K562 (cell line): ENCODE measurements at regions not wholly inside any gene's neighbourhood (a gene's known extent, or its start where the extent isn't known, plus 50 kb on each side); places are given as distances from the start of the nearest gene placed in this dataset.

ENCODE experiments used
- ATAC-seq: fragments of 200-7000 bp; cut with Tn5 transposase; 3 replicates; pipeline ENCODE4 v1.9.1; 2020; ENCODE audit warnings: moderate library complexity
- BruUV-seq: library from RNA; stranded (reverse); fragments of 400-500 nt; replicated peaks from 2 replicates; lab custom pipeline; 2021; lab: Mats Ljungman, UMichigan
- CTCF ChIA-PET: fragments of 300-600 bp; formaldehyde crosslinking; extraction: SDS; loops from one replicate; lab custom pipeline; 2021; ENCODE audit warnings: low intra/inter-chr PET ratio; lab: Yijun Ruan, JAX
- POLR2A ChIA-PET: fragments of 300-600, 350-650 bp; sonication (Branson Sonifier 250); formaldehyde crosslinking; extraction: SDS; loops from one replicate; lab custom pipeline; 2021; ENCODE audit warnings: antibody characterized with exemption, inconsistent platforms; lab: Yijun Ruan, JAX
- DNase-seq, 4 experiments: peaks; one replicate each; pipeline versions ENCODE4 v3.0.0 to v3.0.0-alpha.2; 2011 to 2018; ENCODE audit warnings: low spot score in 3 of 4, mixed read lengths in 3 of 4; ENCODE audit errors: extremely low read depth in 1 of 4
- FAIRE-seq: peaks from 2 replicates; lab custom pipeline; 2011; peaks lifted over from hg19 to GRCh38; lab: Jason Lieb, UNC
- H2AFZ ChIP-seq: 2 replicates; pipeline ENCODE4 v1.6.0; 2011; ENCODE audit warnings: low read depth, low read length, control low read depth, inconsistent platforms
- H3K27ac ChIP-seq: fragments of 200-600 bp; 3 replicates; pipeline ENCODE4 v1.8.0; 2011; ENCODE audit warnings: low read depth, mild to moderate bottlenecking, control low read depth, inconsistent platforms, low read length, moderate library complexity, mixed read lengths; ENCODE audit errors: extremely low read depth
- H3K27me3 ChIP-seq, 2 experiments: fragments of 300-600 bp in 1 of 2; 2 replicates in 1 of 2; 3 replicates in 1 of 2; pipeline versions ENCODE4 v1.6.0 to v1.8.0; 2011; ENCODE audit warnings: inconsistent platforms in 2 of 2, low read length in 2 of 2, mild to moderate bottlenecking in 1 of 2, mixed read lengths in 1 of 2, moderate library complexity in 1 of 2; ENCODE audit not compliant: control insufficient read depth in 2 of 2, insufficient read depth in 2 of 2
- H3K36me3 ChIP-seq: fragments of 300-600 bp; 3 replicates; pipeline ENCODE4 v1.8.0; 2011; ENCODE audit warnings: mild to moderate bottlenecking, low read length, inconsistent platforms; ENCODE audit not compliant: control insufficient read depth, insufficient read depth
- H3K4me1 ChIP-seq, 2 experiments: fragments of 200-600 bp in 1 of 2; replicated peaks in 1 of 2; 2 replicates in 1 of 2; 3 replicates in 1 of 2; pipeline versions ENCODE4 v1.5.1 to v1.8.0; 2011; ENCODE audit warnings: inconsistent platforms in 2 of 2, low read length in 2 of 2, mild to moderate bottlenecking in 1 of 2, mixed read lengths in 1 of 2, moderate library complexity in 1 of 2; ENCODE audit not compliant: control insufficient read depth in 2 of 2, insufficient read depth in 2 of 2
- H3K4me2 ChIP-seq: 2 replicates; pipeline ENCODE4 v1.6.1; 2011; ENCODE audit warnings: low read length, control low read depth, inconsistent platforms, mixed read lengths; ENCODE audit not compliant: insufficient read depth
- H3K4me3 ChIP-seq: fragments of 200-600 bp; sonication (generic), shearing (Covaris generic); 2 replicates; pipeline ENCODE4 v1.5.1; 2016; ENCODE audit warnings: control low read depth, inconsistent platforms
- H3K79me2 ChIP-seq: fragments of 200-600 bp; 3 replicates; pipeline ENCODE4 v1.8.0; 2011; ENCODE audit warnings: low read length, inconsistent platforms; ENCODE audit not compliant: control insufficient read depth, insufficient read depth
- H3K9ac ChIP-seq, 2 experiments: 2 replicates each; pipeline versions ENCODE4 v1.6.0 to v1.6.1; 2011; ENCODE audit warnings: low read depth in 2 of 2, low read length in 2 of 2, control low read depth in 1 of 2, inconsistent platforms in 1 of 2, mild to moderate bottlenecking in 1 of 2, mixed read lengths in 1 of 2; ENCODE audit not compliant: insufficient read depth in 1 of 2
- H3K9me1 ChIP-seq: one replicate; pipeline ENCODE4 v1.6.0; 2011; ENCODE audit warnings: inconsistent platforms, mild to moderate bottlenecking, low read length, moderate library complexity; ENCODE audit not compliant: control insufficient read depth, insufficient read depth
- H3K9me3 ChIP-seq: replicated peaks from 2 replicates; pipeline ENCODE4 v1.5.1; 2011; ENCODE audit warnings: low read depth, low read length, inconsistent platforms; ENCODE audit not compliant: control insufficient read depth, insufficient read depth
- H4K20me1 ChIP-seq: replicated peaks from 2 replicates; pipeline ENCODE4 v1.6.1; 2011; ENCODE audit warnings: low read length, inconsistent platforms, mixed read lengths; ENCODE audit not compliant: control insufficient read depth, insufficient read depth
- BCL6 ChIP-seq: fragments of 250-450 bp; sonication (Bioruptor Pico); IDR thresholded peaks from 2 replicates; pipeline ENCODE4 v1.4.0; 2020
- BRF1 ChIP-seq: IDR thresholded peaks from 3 replicates; pipeline ENCODE4 v1.6.1; 2011; ENCODE audit warnings: borderline replicate concordance, mild to moderate bottlenecking; ENCODE audit not compliant: insufficient read length; ENCODE audit errors: extremely low read depth
- CHD2 ChIP-seq: IDR thresholded peaks from 2 replicates; pipeline ENCODE4 v1.6.1; 2011; ENCODE audit warnings: low read depth, low read length
- ELF4 ChIP-seq: fragments of 450-650 bp; formaldehyde crosslinking; IDR thresholded peaks from 2 replicates; pipeline ENCODE4 v1.4.0; 2022; ENCODE audit warnings: missing genetic modification characterization
- KLF10 ChIP-seq: fragments of 250-450 bp; sonication (Bioruptor Pico); IDR thresholded peaks from 2 replicates; pipeline ENCODE4 v1.6.1; 2021; ENCODE audit warnings: matching md5 sums
- SETDB1 ChIP-seq: IDR thresholded peaks from one replicate; pipeline ENCODE4 v1.6.1; 2012; ENCODE audit warnings: low read length, control low read depth, inconsistent platforms
- SIN3A ChIP-seq, 2 experiments: fragments of 150-350 bp in 1 of 2; IDR thresholded peaks; 2 replicates each; pipeline ENCODE4 v1.6.1; 2011 to 2016; ENCODE audit warnings: borderline replicate concordance in 2 of 2, low read depth in 2 of 2, low read length in 2 of 2, mild to moderate bottlenecking in 2 of 2, moderate library complexity in 2 of 2; ENCODE audit not compliant: control insufficient read depth in 1 of 2
- SIRT6 ChIP-seq: IDR thresholded peaks from one replicate; pipeline ENCODE4 v1.6.1; 2012; ENCODE audit warnings: low read depth, mild to moderate bottlenecking, control low read depth, inconsistent platforms, low read length, moderate library complexity
- SRSF7 ChIP-seq: fragments of 200-400 bp; formaldehyde crosslinking; optimal IDR thresholded peaks from 2 replicates; pipeline ENCODE3; 2017; ENCODE audit warnings: mild to moderate bottlenecking, low read depth, low read length
- TAF9B ChIP-seq: fragments of 450-650 bp; IDR thresholded peaks from 2 replicates; pipeline ENCODE4 v1.6.1; 2018; ENCODE audit warnings: mild to moderate bottlenecking; ENCODE audit not compliant: partially characterized antibody
- TEAD2 ChIP-seq: fragments of 450-650 bp; IDR thresholded peaks from 2 replicates; pipeline ENCODE4 v1.6.1; 2016; ENCODE audit warnings: missing genetic modification characterization, control low read depth, missing compliant biosample characterization
- ZNF436 ChIP-seq: fragments of 250-450, 450-650 bp; sonication (Bioruptor Pico); formaldehyde crosslinking; IDR thresholded peaks from 2 replicates; pipeline ENCODE4 v1.7.0; 2020; ENCODE audit warnings: mild to moderate bottlenecking
- ZSCAN29 ChIP-seq: fragments of 450-650 bp; IDR thresholded peaks from 2 replicates; pipeline ENCODE4 v1.6.1; 2017
- WGBS: fragments of 100-300 bp; shearing (Covaris generic); methylation state at CpG from one replicate; pipeline ENCODE4 v1.1.6; 2016; ENCODE audit warnings: low coverage, mixed read lengths; ENCODE audit not compliant: insufficient coverage; ENCODE audit errors: missing lambda C conversion rate; 5-methylcytosine and 5-hydroxymethylcytosine counted together
- in situ Hi-C: fragments of 300-500 bp; cut with MboI; formaldehyde crosslinking; loops from 4 replicates; pipeline ENCODE4 v1.15.0; 2018; ENCODE audit warnings: inconsistent platforms, mixed read lengths
- intact Hi-C: fragments of 100-400 bp; cut with micrococcal nuclease; formaldehyde crosslinking; loops from 2 replicates; pipeline ENCODE4 v1.14.2; 2022
- TF ChIP-seq, protein P1 (sequence below): fragments of 250-450 bp; sonication (Bioruptor Pico); IDR thresholded peaks from 2 replicates; pipeline ENCODE4 v1.8.0; 2021; ENCODE audit warnings: moderate library complexity, mild to moderate bottlenecking, inconsistent platforms
- TF ChIP-seq, protein P2 (sequence below): fragments of 200-800 bp; sonication (Bioruptor generic); IDR thresholded peaks from 2 replicates; pipeline ENCODE4 v1.6.1; 2017; ENCODE audit warnings: missing genetic modification characterization, missing compliant biosample characterization
- TF ChIP-seq, protein P3 (sequence below): fragments of 250-450 bp; sonication (Bioruptor Pico); IDR thresholded peaks from 2 replicates; pipeline ENCODE4 v1.9.0; 2021; ENCODE audit warnings: mild to moderate bottlenecking, inconsistent platforms

DNA sequence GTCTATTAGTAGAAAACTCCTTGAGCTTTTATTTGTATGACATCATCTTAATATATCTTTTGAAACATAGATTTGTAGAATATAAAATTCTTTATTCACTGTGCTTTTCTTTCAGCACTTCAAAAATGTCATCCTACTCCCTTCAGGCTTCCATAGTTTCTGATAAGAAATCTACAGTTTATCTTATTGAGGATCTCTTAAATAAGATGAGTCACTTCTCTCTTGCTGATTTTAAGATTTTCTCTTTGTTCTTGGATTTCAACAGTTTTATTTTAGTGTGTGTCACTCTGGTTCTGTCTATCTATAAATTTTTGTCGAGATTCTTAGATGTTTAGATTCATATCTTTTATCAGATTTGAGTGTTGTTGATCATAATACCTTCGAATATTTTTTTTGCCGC lies 566.1 kb upstream of the CHORDC1 start:
- no peaks in the 10 kb centered on the region for H3K9me1 ChIP-seq
- ATAC-seq (no peak), FAIRE-seq (no peak), DNase-seq (no peak)
- H3K27ac ChIP-seq = no peak overlapping the region
- TF ChIP-seq ZNF436 (CRISPR knock-in tag) (no peak), ZSCAN29 (no peak), TAF9B (no peak), TEAD2 (tag) (no peak), SRSF7 (no peak), SIN3A (IDR thresholded peaks at IDR 0.05; ENCODE audit: borderline replicate concordance in 2 of 2, control insufficient read depth in 1 of 2, low read depth in 2 of 2, low read length in 2 of 2) (no peak), KLF10 (CRISPR knock-in tag) (no peak), SIRT6 (no peak), ELF4 (CRISPR knock-in tag) (no peak), BRF1 (no peak), CHD2 (no peak), SETDB1 (no peak), BCL6 (CRISPR knock-in tag) (no peak)
- TF ChIP-seq, protein P1, sequence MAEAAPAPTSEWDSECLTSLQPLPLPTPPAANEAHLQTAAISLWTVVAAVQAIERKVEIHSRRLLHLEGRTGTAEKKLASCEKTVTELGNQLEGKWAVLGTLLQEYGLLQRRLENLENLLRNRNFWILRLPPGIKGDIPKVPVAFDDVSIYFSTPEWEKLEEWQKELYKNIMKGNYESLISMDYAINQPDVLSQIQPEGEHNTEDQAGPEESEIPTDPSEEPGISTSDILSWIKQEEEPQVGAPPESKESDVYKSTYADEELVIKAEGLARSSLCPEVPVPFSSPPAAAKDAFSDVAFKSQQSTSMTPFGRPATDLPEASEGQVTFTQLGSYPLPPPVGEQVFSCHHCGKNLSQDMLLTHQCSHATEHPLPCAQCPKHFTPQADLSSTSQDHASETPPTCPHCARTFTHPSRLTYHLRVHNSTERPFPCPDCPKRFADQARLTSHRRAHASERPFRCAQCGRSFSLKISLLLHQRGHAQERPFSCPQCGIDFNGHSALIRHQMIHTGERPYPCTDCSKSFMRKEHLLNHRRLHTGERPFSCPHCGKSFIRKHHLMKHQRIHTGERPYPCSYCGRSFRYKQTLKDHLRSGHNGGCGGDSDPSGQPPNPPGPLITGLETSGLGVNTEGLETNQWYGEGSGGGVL (CRISPR knock-in tag) = no peak
- TF ChIP-seq, protein P2, sequence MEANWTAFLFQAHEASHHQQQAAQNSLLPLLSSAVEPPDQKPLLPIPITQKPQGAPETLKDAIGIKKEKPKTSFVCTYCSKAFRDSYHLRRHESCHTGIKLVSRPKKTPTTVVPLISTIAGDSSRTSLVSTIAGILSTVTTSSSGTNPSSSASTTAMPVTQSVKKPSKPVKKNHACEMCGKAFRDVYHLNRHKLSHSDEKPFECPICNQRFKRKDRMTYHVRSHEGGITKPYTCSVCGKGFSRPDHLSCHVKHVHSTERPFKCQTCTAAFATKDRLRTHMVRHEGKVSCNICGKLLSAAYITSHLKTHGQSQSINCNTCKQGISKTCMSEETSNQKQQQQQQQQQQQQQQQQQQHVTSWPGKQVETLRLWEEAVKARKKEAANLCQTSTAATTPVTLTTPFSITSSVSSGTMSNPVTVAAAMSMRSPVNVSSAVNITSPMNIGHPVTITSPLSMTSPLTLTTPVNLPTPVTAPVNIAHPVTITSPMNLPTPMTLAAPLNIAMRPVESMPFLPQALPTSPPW = no peak
- TF ChIP-seq, protein P3, sequence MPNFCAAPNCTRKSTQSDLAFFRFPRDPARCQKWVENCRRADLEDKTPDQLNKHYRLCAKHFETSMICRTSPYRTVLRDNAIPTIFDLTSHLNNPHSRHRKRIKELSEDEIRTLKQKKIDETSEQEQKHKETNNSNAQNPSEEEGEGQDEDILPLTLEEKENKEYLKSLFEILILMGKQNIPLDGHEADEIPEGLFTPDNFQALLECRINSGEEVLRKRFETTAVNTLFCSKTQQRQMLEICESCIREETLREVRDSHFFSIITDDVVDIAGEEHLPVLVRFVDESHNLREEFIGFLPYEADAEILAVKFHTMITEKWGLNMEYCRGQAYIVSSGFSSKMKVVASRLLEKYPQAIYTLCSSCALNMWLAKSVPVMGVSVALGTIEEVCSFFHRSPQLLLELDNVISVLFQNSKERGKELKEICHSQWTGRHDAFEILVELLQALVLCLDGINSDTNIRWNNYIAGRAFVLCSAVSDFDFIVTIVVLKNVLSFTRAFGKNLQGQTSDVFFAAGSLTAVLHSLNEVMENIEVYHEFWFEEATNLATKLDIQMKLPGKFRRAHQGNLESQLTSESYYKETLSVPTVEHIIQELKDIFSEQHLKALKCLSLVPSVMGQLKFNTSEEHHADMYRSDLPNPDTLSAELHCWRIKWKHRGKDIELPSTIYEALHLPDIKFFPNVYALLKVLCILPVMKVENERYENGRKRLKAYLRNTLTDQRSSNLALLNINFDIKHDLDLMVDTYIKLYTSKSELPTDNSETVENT (CRISPR knock-in tag) = no peak
- no peaks in the 10 kb centered on the region for H3K4me1 ChIP-seq
- no peaks in the 10 kb centered on the region for H4K20me1 ChIP-seq
- H3K79me2 ChIP-seq = no peaks in the 10 kb centered on the region
- H2AFZ ChIP-seq = no peak overlapping the region
- H3K9me3 ChIP-seq = no peaks in the 10 kb centered on the region
- CTCF ChIA-PET = no interaction called here
- POLR2A ChIA-PET = no interaction called here
- H3K4me3 ChIP-seq = no peak overlapping the region
- no peak overlapping the region for H3K9ac ChIP-seq
- intact Hi-C loops (no loop called here), in situ Hi-C loops (no loop called here)
- no peaks in the 10 kb centered on the region for H3K36me3 ChIP-seq
- no peak overlapping the region for H3K4me2 ChIP-seq
- BruUV-seq = no TSS peak
- 0% methylated on average over 3 of the region's 3 CpGs for WGBS
- no peaks in the 10 kb centered on the region for H3K27me3 ChIP-seq
